Keratinocyte (primary cell): ENCODE measurements at regions not wholly inside any gene's neighbourhood (a gene's known extent, or its start where the extent isn't known, plus 50 kb on each side); places are given as distances from the start of the nearest gene placed in this dataset.

Source experiments
- DNase-seq: peaks from one replicate; pipeline ENCODE4 v3.0.0-alpha.2; 2011; ENCODE audit warnings: low read depth, missing footprints, low spot score
- FAIRE-seq: peaks from 2 replicates; lab custom pipeline; 2011; peaks lifted over from hg19 to GRCh38; lab: Jason Lieb, UNC
- H2AFZ ChIP-seq: 2 replicates; pipeline ENCODE4 v1.6.0; 2012; ENCODE audit warnings: low read length, control low read depth, inconsistent platforms; ENCODE audit not compliant: control insufficient read depth
- H3K27ac ChIP-seq: 2 replicates; pipeline ENCODE4 v1.5.1; 2011; ENCODE audit warnings: low read length; ENCODE audit not compliant: control insufficient read depth, insufficient read depth
- H3K27me3 ChIP-seq: 3 replicates; pipeline ENCODE4 v1.6.0; 2011; ENCODE audit warnings: low read length; ENCODE audit not compliant: control insufficient read depth, insufficient read depth; ENCODE audit errors: extremely low read depth
- H3K36me3 ChIP-seq, 2 experiments: 2 replicates in 1 of 2; 3 replicates in 1 of 2; pipeline ENCODE4 v1.5.1; 2011; ENCODE audit warnings: low read length in 2 of 2, mild to moderate bottlenecking in 1 of 2; ENCODE audit not compliant: control insufficient read depth in 2 of 2, insufficient read depth in 2 of 2; ENCODE audit errors: extremely low read depth in 1 of 2
- H3K4me1 ChIP-seq: 3 replicates; pipeline ENCODE4 v1.5.1; 2011; ENCODE audit warnings: low read length; ENCODE audit not compliant: control insufficient read depth, insufficient read depth; ENCODE audit errors: extremely low read depth
- H3K4me2 ChIP-seq: 3 replicates; pipeline ENCODE4 v1.6.0; 2011; ENCODE audit warnings: low read depth, low read length; ENCODE audit not compliant: control insufficient read depth, insufficient read depth; ENCODE audit errors: extremely low read depth
- H3K4me3 ChIP-seq, 3 experiments: fragments of 200-600 bp in 1 of 3; sonication (generic) in 1 of 3; 2 replicates in 2 of 3; 3 replicates in 1 of 3; pipeline ENCODE4 v1.5.1; 2011 to 2016; ENCODE audit warnings: low read length in 3 of 3, mild to moderate bottlenecking in 3 of 3, control low read depth in 2 of 3, inconsistent platforms in 1 of 3, low read depth in 1 of 3, mixed read lengths in 1 of 3, mixed run types in 1 of 3, moderate library complexity in 1 of 3; ENCODE audit not compliant: control insufficient read depth in 2 of 3, insufficient read depth in 2 of 3; ENCODE audit errors: extremely low read depth in 1 of 3
- H3K79me2 ChIP-seq: 2 replicates; pipeline ENCODE4 v1.6.0; 2012; ENCODE audit warnings: low read length; ENCODE audit not compliant: control insufficient read depth, insufficient read depth
- H3K9ac ChIP-seq: 3 replicates; pipeline ENCODE4 v1.6.0; 2011; ENCODE audit warnings: low read length; ENCODE audit not compliant: control insufficient read depth, insufficient read depth; ENCODE audit errors: extremely low read depth
- H3K9me1 ChIP-seq: 3 replicates; pipeline ENCODE4 v1.6.0; 2011; ENCODE audit warnings: low read length; ENCODE audit not compliant: control insufficient read depth, insufficient read depth; ENCODE audit errors: extremely low read depth
- H3K9me3 ChIP-seq: 2 replicates; pipeline ENCODE4 v1.5.1; 2012; ENCODE audit warnings: low read depth, low read length; ENCODE audit not compliant: control insufficient read depth
- H4K20me1 ChIP-seq: 3 replicates; pipeline ENCODE4 v1.6.0; 2011; ENCODE audit warnings: low read length; ENCODE audit not compliant: control insufficient read depth, insufficient read depth; ENCODE audit errors: extremely low read depth
- CTCF ChIP-seq, 3 experiments: IDR thresholded peaks in 1 of 3; conservative IDR thresholded peaks in 1 of 3; optimal IDR thresholded peaks in 1 of 3; 2 replicates in 2 of 3; 3 replicates in 1 of 3; pipeline versions ENCODE3 to v1.5.1; 2011; ENCODE audit warnings: low read length in 3 of 3, mild to moderate bottlenecking in 3 of 3, moderate library complexity in 2 of 3, control low read depth in 1 of 3, inconsistent platforms in 1 of 3; ENCODE audit not compliant: insufficient read depth in 2 of 3; ENCODE audit errors: extremely low read depth in 1 of 3
- EZH2 ChIP-seq: IDR thresholded peaks from one replicate; pipeline ENCODE4 v1.6.1; 2012; ENCODE audit warnings: inconsistent platforms, mild to moderate bottlenecking, low read length, moderate library complexity
- dilution Hi-C: fragments of 300-500 bp; cut with MboI; formaldehyde crosslinking; loops from one replicate; pipeline ENCODE4 v1.7.0; 2020; ENCODE audit warnings: low sequenced_read_pairs; ENCODE audit not compliant: extremely low pct_ligation_motif_present

DNA sequence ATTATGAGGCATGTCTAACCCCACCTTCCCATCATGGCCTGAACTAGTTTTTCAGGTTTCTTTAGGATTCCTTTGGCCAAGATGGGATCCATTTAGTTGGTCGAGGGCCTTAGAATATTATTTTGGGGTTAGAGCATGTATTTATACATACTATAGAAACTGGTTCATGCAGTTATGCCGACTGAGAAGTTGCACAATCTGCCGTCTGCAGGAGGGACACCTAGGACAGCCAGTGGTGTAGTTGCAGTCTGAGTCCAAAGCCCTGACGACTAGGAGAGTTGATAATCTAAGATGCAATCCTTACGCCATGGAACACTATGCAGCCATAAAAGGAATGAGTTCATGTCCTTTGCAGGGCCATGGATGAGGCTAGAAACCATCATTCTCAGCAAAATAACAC is 424.0 kb downstream of the SHISA9 start:
- no peak overlapping the region for H3K27ac ChIP-seq
- H3K36me3 ChIP-seq, result no peaks in the 10 kb centered on the region
- no peak overlapping the region for H2AFZ ChIP-seq
- no peaks in the 10 kb centered on the region for H3K27me3 ChIP-seq
- dilution Hi-C loops, result no loop called here
- H3K4me1 ChIP-seq, result no peaks in the 10 kb centered on the region
- no peak for TF ChIP-seq EZH2
- no peak overlapping the region for H3K4me3 ChIP-seq
- FAIRE-seq (peak; percentile 23), DNase-seq (no peak)
- no peaks in the 10 kb centered on the region for H3K79me2 ChIP-seq
- H3K9me1 ChIP-seq, result no peaks in the 10 kb centered on the region
- H3K9ac ChIP-seq, result no peak overlapping the region
- no peak overlapping the region for H3K4me2 ChIP-seq
- no peaks in the 10 kb centered on the region for H3K9me3 ChIP-seq
- H4K20me1 ChIP-seq, result no peaks in the 10 kb centered on the region

DNA sequence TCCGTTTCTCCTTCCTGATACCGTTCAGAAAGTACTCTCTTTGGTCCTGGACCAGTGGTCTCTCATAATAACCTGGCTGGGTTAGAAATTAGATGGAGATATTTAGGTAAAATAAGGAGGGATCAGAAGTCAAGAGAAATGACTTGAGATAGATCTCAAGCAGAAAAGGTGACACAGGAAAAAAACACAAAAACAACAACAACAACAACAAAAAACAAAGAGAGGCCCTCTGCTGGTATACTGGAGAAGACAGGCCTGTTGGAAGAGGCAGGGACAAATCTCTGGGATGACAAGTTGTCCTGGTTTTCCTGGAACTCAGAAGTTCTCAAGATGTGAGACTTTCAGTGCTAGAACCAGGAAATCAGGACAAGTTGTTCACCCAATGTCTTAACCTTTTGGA is 430.5 kb downstream of the SHISA9 start:
- no peak overlapping the region for H3K27ac ChIP-seq
- no peaks in the 10 kb centered on the region for H3K9me1 ChIP-seq
- no peaks in the 10 kb centered on the region for H3K9me3 ChIP-seq
- FAIRE-seq (no peak), DNase-seq (no peak)
- no peaks in the 10 kb centered on the region for H3K79me2 ChIP-seq
- no peaks in the 10 kb centered on the region for H3K36me3 ChIP-seq
- dilution Hi-C loops, result no loop called here
- no peaks in the 10 kb centered on the region for H3K27me3 ChIP-seq
- H3K4me3 ChIP-seq, result no peak overlapping the region
- no peaks in the 10 kb centered on the region for H3K4me1 ChIP-seq
- H4K20me1 ChIP-seq, result no peaks in the 10 kb centered on the region
- TF ChIP-seq CTCF (optimal IDR thresholded peaks at IDR 0.05 in 1 of 3, IDR thresholded peaks at IDR 0.05 in 1 of 3, conservative IDR thresholded peaks at IDR 0.05 in 1 of 3; ENCODE audit: extremely low read depth in 1 of 3, insufficient read depth in 2 of 3, low read length in 3 of 3) (peak in 2 of 3 experiments; percentile 7 to 41), EZH2 (no peak)
- H3K4me2 ChIP-seq, result no peak overlapping the region
- H3K9ac ChIP-seq, result no peak overlapping the region
- H2AFZ ChIP-seq, result no peak overlapping the region

GRCh38 chr16:13332713-13333255 is 431.4 kb downstream of the SHISA9 start:
- TF ChIP-seq EZH2 (no peak), CTCF (optimal IDR thresholded peaks at IDR 0.05 in 1 of 3, IDR thresholded peaks at IDR 0.05 in 1 of 3, conservative IDR thresholded peaks at IDR 0.05 in 1 of 3; ENCODE audit: extremely low read depth in 1 of 3, insufficient read depth in 2 of 3, low read length in 3 of 3) (no peak)
- H3K9me3 ChIP-seq, result no peaks in the 10 kb centered on the region
- H3K27me3 ChIP-seq, result no peaks in the 10 kb centered on the region
- no peak overlapping the region for H3K4me2 ChIP-seq
- no peaks in the 10 kb centered on the region for H3K4me1 ChIP-seq
- no peaks in the 10 kb centered on the region for H3K79me2 ChIP-seq
- H4K20me1 ChIP-seq, result no peaks in the 10 kb centered on the region
- dilution Hi-C loops, result no loop called here
- H3K36me3 ChIP-seq, result no peaks in the 10 kb centered on the region
- no peak overlapping the region for H3K27ac ChIP-seq
- H3K4me3 ChIP-seq, result no peak overlapping the region
- no peaks in the 10 kb centered on the region for H3K9me1 ChIP-seq
- FAIRE-seq (no peak), DNase-seq (no peak)
- no peak overlapping the region for H3K9ac ChIP-seq
- no peak overlapping the region for H2AFZ ChIP-seq
